Ramos (cell line): ENCODE measurements at regions not wholly inside any gene's neighbourhood (a gene's known extent, or its start where the extent isn't known, plus 50 kb on each side); places are given as distances from the start of the nearest gene placed in this dataset.

Experiments used
- in situ Hi-C: fragments of 300-500 bp; cut with MboI; formaldehyde crosslinking; loops from one replicate; pipeline ENCODE4 v1.14.3; 2022; ENCODE audit warnings: low sequenced_read_pairs; ENCODE audit not compliant: unreplicated experiment

DNA sequence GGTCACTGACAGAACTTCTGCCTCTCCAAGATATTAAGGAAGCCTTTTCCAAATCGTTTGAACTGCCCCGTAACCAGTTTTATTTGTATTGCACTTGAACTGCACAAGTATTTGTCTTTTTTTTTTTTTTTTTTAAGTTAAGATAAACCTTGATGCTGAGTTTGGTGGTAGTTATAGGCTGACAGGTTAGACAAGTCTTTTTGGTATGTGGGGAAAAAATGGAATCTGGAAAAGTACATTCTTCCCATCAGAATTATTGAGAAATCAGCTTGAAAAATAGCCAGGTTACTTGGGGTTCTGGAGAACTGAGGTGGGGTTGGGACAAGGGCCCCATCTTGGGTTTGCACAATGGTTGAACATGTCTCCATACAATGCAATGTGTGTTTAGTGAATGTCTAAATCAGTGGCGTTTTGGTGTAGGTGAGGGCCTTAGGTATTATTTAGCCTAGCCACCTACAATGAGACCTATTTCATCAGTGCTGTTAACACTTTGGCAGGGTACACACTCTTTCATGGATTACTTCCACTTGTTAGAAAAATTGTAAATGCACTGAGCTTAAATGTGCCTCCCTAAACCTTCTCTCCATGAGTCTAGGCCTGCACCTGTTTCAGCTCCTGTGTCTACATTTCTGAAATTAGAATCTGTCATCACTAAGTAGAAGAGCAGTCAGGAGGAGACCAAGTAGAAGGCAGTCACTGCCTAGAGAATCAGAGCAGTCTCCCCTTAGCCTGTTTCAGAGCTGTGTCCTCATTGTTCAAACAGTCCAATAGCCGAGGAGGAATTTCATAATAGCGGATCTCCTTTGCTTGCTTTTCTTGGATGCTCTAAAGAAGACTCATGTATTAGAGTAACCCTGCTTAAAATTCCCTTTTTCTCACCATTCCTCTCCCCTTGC is 140.0 kb upstream of the HMHB1 start:
- in situ Hi-C loops, result no loop called here

DNA sequence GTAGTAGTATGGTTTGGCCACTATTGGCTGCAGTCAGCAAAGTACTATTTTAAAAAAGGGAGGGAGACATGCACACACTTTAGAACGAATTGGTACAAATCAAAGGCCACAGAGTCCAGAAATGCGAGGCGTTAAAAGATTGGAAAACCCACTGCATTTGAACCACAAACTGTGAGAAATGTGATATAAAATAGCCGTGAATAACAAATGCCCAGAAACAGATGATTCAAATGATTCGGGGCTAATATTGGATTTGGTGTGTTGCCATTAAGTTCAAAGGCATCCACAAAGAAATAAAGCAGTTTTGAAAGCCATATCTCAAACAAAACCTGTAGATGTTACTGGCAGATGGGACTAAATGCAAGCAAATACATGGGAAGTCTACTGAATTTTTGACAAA is 140.9 kb upstream of the HMHB1 start:
- in situ Hi-C loops, result no loop called here

- in situ Hi-C loops, result no loop called here
Measured at GRCh38 chr5:143665866-143666265, 146.1 kb upstream of the HMHB1 start.

DNA sequence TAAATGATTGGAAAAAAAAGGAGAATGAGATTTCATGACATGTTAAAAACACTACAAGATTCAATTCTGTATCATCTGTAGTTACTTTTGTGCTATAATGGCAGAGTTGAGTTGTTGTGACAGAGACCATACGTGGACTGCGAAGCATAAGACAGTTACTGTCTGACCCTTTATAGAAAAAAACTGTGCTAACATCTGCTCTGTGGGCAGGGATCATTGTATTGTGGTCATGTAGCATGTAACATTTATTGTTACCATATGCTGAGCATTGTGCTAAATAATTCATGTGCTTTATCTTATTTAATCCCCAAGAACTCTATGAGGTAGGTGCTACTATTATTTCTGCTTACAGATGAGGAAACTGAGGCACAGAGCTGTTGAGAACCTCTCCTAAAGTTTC is 147.3 kb upstream of the HMHB1 start:
- in situ Hi-C loops, result no loop called here

- in situ Hi-C loops, result no loop called here
Measured at GRCh38 chr5:143663872-143664271, 148.1 kb upstream of the HMHB1 start.

DNA sequence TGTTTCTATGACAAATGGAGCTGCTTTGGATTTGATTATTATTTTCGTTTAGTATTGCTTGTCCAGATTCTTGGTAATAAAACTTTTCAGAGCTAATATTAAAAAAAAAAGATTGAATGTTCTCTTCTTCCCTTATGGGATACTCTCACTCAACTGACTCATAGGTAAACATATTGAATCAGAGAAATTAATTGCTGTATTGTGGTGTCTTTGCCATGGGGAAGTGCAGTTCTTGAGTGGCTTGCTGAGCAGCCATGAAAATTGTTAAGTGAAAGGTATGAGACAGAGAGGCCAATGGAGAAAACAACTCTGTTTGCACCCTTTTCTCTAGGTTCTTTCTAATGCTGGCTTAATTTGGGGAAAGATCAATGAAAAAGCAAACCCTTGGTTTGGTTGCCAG is 149.9 kb upstream of the HMHB1 start:
- in situ Hi-C loops, result no loop called here

GRCh38 chr5:143660625-143661024 is 151.3 kb upstream of the HMHB1 start:
- in situ Hi-C loops, result no loop called here

DNA sequence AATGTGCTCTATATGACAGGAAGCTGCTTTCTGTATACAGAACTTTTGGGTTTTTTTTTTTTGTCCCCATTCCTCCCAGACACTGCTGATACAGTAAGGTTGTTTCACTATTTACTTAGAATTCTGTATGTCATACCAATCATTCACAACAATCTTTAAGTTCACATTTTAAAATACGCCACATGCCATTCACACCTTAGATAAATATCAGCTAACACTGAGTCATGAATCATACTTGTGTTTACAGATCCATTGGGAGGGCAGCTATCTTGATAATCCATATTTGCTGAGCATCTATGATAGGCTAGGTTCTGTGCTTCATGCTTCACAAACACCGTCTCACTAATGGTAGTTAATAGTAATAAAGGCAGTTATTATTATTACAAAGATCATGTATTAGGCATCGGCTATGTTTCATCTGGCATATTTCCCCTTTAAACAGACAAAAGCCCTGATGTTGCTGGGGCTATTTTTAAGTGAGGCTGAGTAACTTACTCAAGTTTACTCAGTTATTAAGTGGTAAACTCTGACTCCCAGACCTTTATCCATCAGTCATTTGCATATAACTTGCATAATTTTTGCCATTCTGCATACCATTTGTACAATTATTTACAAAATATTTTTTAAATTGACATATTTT is 152.2 kb upstream of the HMHB1 start:
- in situ Hi-C loops, result no loop called here

DNA sequence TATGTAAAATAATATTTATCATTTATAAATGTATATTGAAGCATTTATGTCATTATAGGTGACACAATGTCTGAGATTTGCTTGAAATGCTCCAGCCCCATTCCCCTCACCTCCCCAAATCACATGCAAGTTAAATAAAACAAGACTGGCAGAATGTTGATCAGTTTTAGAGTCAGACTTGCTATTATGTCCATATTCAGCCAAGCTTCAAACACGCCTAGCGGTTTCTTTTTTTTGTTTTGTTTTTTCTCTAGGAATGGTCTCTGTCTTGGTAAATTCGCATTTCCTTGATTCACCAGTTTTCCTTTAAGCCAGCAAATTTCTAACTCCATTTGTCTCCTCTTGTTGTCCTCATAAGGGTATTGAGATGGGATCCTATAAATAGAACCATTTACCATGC is 153.0 kb upstream of the HMHB1 start:
- in situ Hi-C loops, result no loop called here

GRCh38 chr5:143657647-143658285 is 154.2 kb upstream of the HMHB1 start:
- in situ Hi-C loops, result no loop called here

- in situ Hi-C loops, result no loop called here
Measured at GRCh38 chr5:143653766-143654282, 158.1 kb upstream of the HMHB1 start.

DNA sequence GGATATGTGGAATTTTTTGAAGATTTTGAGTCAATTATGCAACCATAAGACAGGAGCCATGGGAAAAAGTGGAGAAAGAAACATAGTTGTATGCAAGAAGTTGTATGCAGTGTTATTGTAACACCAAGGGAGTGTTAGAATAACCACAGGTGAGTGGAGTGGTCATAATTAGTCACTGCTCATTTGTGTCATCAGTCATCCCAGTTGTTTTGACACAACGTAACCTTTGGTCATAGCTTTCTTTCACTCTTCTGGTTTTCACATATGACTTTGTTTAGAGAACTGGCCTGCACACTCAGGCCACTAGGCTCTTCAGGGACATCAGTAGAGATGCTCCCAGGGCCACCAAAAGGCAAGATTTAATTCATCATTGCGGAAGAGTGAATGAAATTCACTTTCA is 158.7 kb upstream of the HMHB1 start:
- in situ Hi-C loops, result no loop called here

GRCh38 chr5:143652108-143652700 is 159.8 kb upstream of the HMHB1 start:
- in situ Hi-C loops, result no loop called here

DNA sequence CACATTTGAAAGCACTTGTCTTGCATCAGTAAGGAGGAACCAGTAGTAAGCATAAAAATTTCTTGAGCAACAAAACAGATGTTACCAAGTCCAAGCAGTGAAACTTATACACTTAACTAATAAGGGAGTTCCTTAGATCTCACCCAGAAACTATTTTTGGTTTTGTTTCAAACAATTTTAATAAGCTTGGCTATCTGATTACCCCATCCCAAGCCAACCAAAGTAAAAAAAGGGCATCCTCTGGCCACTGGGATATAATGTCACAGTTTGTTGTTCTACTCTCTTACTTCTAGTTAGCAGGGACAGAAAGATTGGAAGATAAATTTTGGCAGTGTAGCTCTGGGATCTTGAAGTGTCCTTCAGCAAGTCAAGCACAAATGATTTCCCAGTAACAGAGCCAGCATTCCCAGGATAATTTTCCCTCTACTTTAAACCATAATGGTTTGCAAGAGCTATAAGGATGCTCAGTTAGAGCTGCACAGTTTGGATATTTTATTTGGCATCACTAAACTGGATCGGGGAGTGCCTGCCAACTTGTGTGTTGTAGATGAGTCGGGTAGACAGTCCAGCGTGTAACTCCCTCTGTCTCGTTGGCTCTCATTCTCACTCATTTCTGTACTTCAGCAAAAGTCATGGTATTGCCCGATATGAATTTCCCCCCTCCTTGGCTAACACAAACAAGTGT is 161.9 kb upstream of the HMHB1 start:
- in situ Hi-C loops, result no loop called here

DNA sequence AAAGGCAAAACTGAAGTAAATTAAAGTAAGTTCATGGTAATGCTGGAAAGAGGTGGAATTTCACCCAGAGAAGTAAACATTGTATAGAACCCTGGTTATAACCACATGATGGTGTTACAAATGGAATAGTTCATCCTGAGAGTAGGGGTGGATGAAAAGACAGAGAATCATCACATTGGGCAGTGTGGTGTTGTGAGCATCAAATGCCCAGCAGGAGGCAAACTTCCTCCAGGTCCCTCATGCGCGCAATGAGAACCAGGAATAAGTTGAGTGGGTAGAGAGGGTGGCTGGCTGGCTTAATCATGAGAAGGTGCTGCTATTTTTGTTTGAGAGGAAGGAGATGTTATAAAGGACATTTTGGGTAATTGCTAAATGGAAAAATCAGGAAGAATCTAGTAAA is 163.3 kb upstream of the HMHB1 start:
- in situ Hi-C loops, result no loop called here

- in situ Hi-C loops, result no loop called here
Measured at GRCh38 chr5:143646961-143647360, 165.0 kb upstream of the HMHB1 start.

DNA sequence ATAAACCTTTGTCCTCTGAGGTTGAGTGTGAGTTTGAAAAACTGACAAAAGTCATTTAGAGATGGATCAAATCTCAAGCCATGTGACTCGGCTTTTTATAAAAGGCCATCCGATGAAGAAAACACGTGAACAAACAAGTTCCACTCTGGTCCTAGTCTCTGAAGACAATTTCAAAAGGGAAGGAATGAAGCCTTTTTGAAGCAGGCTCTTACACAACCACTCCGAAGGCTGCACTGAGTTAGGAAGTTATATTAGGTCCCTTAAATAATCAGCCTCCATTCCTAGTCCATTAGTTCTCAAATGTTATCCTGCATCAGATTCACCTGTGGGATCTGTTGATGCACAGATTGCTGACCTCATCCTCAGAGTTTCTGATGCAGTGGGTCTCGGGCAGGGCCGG is 166.6 kb upstream of the HMHB1 start:
- in situ Hi-C loops, result no loop called here

DNA sequence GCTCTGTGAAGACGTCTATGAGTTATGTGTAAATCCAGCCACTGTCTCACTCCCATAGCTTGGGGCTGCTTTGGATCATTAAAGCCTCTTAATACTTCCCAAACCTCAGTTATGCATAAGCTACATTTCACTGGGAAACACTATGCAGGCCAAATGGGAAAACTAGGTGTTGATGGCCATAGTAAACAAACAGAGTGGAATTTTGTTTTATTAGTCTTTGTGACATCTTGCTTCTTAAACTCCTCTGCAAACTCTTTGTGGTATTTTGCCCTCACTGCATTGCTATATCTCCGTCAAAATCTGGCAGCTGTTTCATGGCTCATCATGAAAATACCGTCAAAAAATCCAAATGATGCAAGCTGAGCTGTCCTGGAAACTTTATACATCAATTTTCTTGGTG is 167.2 kb upstream of the HMHB1 start:
- in situ Hi-C loops, result no loop called here

- in situ Hi-C loops, result no loop called here
Measured at GRCh38 chr5:143642791-143643190, 169.2 kb upstream of the HMHB1 start.
